GM23338 (cell line): ENCODE measurements at regions not wholly inside any gene's neighbourhood (a gene's known extent, or its start where the extent isn't known, plus 50 kb on each side); places are given as distances from the start of the nearest gene placed in this dataset.

Experiments used
- ATAC-seq: fragments of 200-7000 bp; cut with Tn5 transposase; 3 replicates; pipeline ENCODE4 v1.9.1; 2020
- DNase-seq: peaks from one replicate; pipeline ENCODE4 v3.0.0-alpha.2; 2015; ENCODE audit warnings: low spot score
- H2AFZ ChIP-seq: fragments of 200-600 bp; sonication (generic); 2 replicates; pipeline ENCODE4 v1.8.0; 2016; ENCODE audit warnings: antibody characterized with exemption, mild to moderate bottlenecking, moderate library complexity
- H3F3A ChIP-seq: fragments of 200-600 bp; sonication (generic); replicated peaks from 2 replicates; pipeline ENCODE4 v1.8.0; 2017; ENCODE audit warnings: antibody characterized with exemption, mixed run types, low read depth
- H3K27ac ChIP-seq: fragments of 200-600 bp; sonication (generic); 2 replicates; pipeline ENCODE4 v1.6.1; 2016; ENCODE audit warnings: low read depth
- H3K27me3 ChIP-seq: fragments of 200-600 bp; sonication (generic); 2 replicates; pipeline ENCODE4 v1.8.0; 2016; ENCODE audit warnings: mild to moderate bottlenecking, mixed run types, moderate library complexity; ENCODE audit not compliant: insufficient read depth
- H3K36me3 ChIP-seq: fragments of 200-600 bp; sonication (generic); 2 replicates; pipeline ENCODE4 v1.8.0; 2016; ENCODE audit warnings: mild to moderate bottlenecking; ENCODE audit not compliant: insufficient read depth
- H3K4me1 ChIP-seq: fragments of 200-600 bp; sonication (generic); 2 replicates; pipeline ENCODE4 v1.8.0; 2016; ENCODE audit warnings: mild to moderate bottlenecking, moderate library complexity; ENCODE audit not compliant: insufficient read depth
- H3K4me2 ChIP-seq: fragments of 200-600 bp; sonication (generic); 2 replicates; pipeline ENCODE4 v1.7.1; 2017; ENCODE audit warnings: mixed run types
- H3K4me3 ChIP-seq: fragments of 200-600 bp; sonication (generic); 2 replicates; pipeline ENCODE4 v1.6.1; 2016; ENCODE audit warnings: mixed run types
- H3K79me2 ChIP-seq: fragments of 200-600 bp; sonication (generic); replicated peaks from 2 replicates; pipeline ENCODE4 v1.8.0; 2017; ENCODE audit warnings: mild to moderate bottlenecking; ENCODE audit not compliant: insufficient read depth
- H3K9me2 ChIP-seq: fragments of 200-600 bp; sonication (generic); 2 replicates; pipeline ENCODE4 v1.8.0; 2017; ENCODE audit not compliant: insufficient read depth
- H4K20me1 ChIP-seq: fragments of 200-600 bp; sonication (generic); replicated peaks from 2 replicates; pipeline ENCODE4 v1.8.0; 2017; ENCODE audit warnings: mild to moderate bottlenecking; ENCODE audit not compliant: insufficient read depth
- H3K27ac Mint-ChIP-seq: 2 replicates; pipeline ENCODE4 v1.8.0; 2020; ENCODE audit warnings: inconsistent platforms, mild to moderate bottlenecking, moderate library complexity, mixed read lengths
- H3K27me3 Mint-ChIP-seq: 3 replicates; pipeline ENCODE4 v1.8.0; 2022; ENCODE audit warnings: low read depth, mild to moderate bottlenecking, moderate library complexity, mixed read lengths, inconsistent platforms; ENCODE audit not compliant: insufficient read depth, poor library complexity
- H3K36me3 Mint-ChIP-seq: 3 replicates; pipeline ENCODE4 v1.8.0; 2021; ENCODE audit warnings: low read depth, mild to moderate bottlenecking, inconsistent platforms, moderate library complexity, mixed read lengths
- H3K4me1 Mint-ChIP-seq: 3 replicates; pipeline ENCODE4 v1.8.0; 2020; ENCODE audit warnings: mild to moderate bottlenecking, inconsistent platforms, mixed read lengths
- H3K4me3 Mint-ChIP-seq: 3 replicates; pipeline ENCODE4 v1.8.0; 2021; ENCODE audit warnings: moderate library complexity, mild to moderate bottlenecking, inconsistent platforms, mixed read lengths
- H3K9me3 Mint-ChIP-seq: 3 replicates; pipeline ENCODE4 v1.8.0; 2020; ENCODE audit warnings: moderate library complexity, mild to moderate bottlenecking, inconsistent platforms, mixed read lengths
- CREB1 ChIP-seq: fragments of 250-450 bp; sonication (Bioruptor Pico); IDR thresholded peaks from 2 replicates; pipeline ENCODE4 v1.5.0; 2020; ENCODE audit warnings: low read depth, mild to moderate bottlenecking, moderate library complexity
- CTCF ChIP-seq, 2 experiments: fragments of 200-600 bp in 1 of 2; sonication (generic) in 1 of 2; conservative IDR thresholded peaks; 2 replicates each; pipeline versions ENCODE4 v1.5.1 to v1.6.1; 2016 to 2017; ENCODE audit warnings: antibody characterized with exemption in 2 of 2, low read depth in 2 of 2, mild to moderate bottlenecking in 2 of 2, moderate library complexity in 1 of 2
- ETS1 ChIP-seq: IDR thresholded peaks from 2 replicates; pipeline ENCODE4 v1.6.1; 2016; ENCODE audit warnings: antibody characterized with exemption
- EZH2 ChIP-seq: fragments of 200-600 bp; sonication (generic); IDR thresholded peaks from one replicate; pipeline ENCODE4 v1.8.0; 2017; ENCODE audit warnings: antibody characterized with exemption, mild to moderate bottlenecking, low read depth; ENCODE audit not compliant: unreplicated experiment
- POLR2AphosphoS5 ChIP-seq: IDR thresholded peaks from 2 replicates; pipeline ENCODE4 v1.6.1; 2016; ENCODE audit warnings: antibody characterized with exemption, low read depth
- REST ChIP-seq: IDR thresholded peaks from one replicate; pipeline ENCODE4 v1.6.1; 2018; ENCODE audit warnings: antibody characterized with exemption; ENCODE audit not compliant: unreplicated experiment
- ZNF114 ChIP-seq: fragments of 250-450 bp; sonication (Bioruptor Pico); IDR thresholded peaks from 2 replicates; pipeline ENCODE4 v1.5.0; 2020; ENCODE audit warnings: mild to moderate bottlenecking, moderate library complexity
- ZNF331 ChIP-seq: fragments of 250-450 bp; sonication (Bioruptor Pico); IDR thresholded peaks from 2 replicates; pipeline ENCODE4 v1.5.0; 2020; ENCODE audit warnings: low read depth, mild to moderate bottlenecking, moderate library complexity
- ZNF462 ChIP-seq: fragments of 250-450 bp; sonication (Bioruptor Pico); IDR thresholded peaks from 2 replicates; pipeline ENCODE4 v1.5.0; 2020; ENCODE audit warnings: mild to moderate bottlenecking, moderate library complexity

GRCh38 chr7:32154797-32155196 lies 84.6 kb upstream of the PDE1C start (continued):
- TF ChIP-seq ZNF462 (CRISPR knock-in tag) (no peak), ETS1 (no peak), ZNF331 (no peak)

GRCh38 chr7:32153006-32153405 lies 82.8 kb upstream of the PDE1C start:
- Histone ChIP-seq H4K20me1 (no peaks in the 10 kb centered on the region), H3K27ac (no peak overlapping the region), H3K4me1 (no peaks in the 10 kb centered on the region; the same call in 1 of the 2 replicates), H3K27me3 (no peaks in the 10 kb centered on the region), H3K4me2 (no peak overlapping the region), H3K4me3 (no peak overlapping the region), H3K79me2 (no peaks in the 10 kb centered on the region), H2AFZ (no peak overlapping the region), H3F3A (no peaks in the 10 kb centered on the region), H3K9me2 (no peaks in the 10 kb centered on the region), H3K36me3 (no peaks in the 10 kb centered on the region)
- Mint-ChIP-seq H3K36me3 (peaks cover 7% of the 10 kb centered on the region; the same call in 2 of the 3 replicates), H3K4me3 (no peak overlapping the region), H3K9me3 (peaks cover 8% of the 10 kb centered on the region; the same call in 2 of the 3 replicates), H3K27ac (no peak overlapping the region), H3K27me3 (peaks cover 6% of the 10 kb centered on the region), H3K4me1 (peaks cover 7% of the 10 kb centered on the region)
- ATAC-seq = no peak
- no peak for DNase-seq
- no peak for TF ChIP-seq POLR2AphosphoS5
- TF ChIP-seq ETS1 = no peak
- TF ChIP-seq ZNF114 (CRISPR knock-in tag) = no peak
- no peak for TF ChIP-seq REST
- TF ChIP-seq CTCF (conservative IDR thresholded peaks at IDR 0.05; ENCODE audit: low read depth in 2 of 2) = no peak
- no peak for TF ChIP-seq CREB1
- TF ChIP-seq EZH2 = no peak
